ENCODE measurements at regions not wholly inside any gene's neighbourhood (a gene's known extent, or its start where the extent isn't known, plus 50 kb on each side); places are given as distances from the start of the nearest gene placed in this dataset.

DNA sequence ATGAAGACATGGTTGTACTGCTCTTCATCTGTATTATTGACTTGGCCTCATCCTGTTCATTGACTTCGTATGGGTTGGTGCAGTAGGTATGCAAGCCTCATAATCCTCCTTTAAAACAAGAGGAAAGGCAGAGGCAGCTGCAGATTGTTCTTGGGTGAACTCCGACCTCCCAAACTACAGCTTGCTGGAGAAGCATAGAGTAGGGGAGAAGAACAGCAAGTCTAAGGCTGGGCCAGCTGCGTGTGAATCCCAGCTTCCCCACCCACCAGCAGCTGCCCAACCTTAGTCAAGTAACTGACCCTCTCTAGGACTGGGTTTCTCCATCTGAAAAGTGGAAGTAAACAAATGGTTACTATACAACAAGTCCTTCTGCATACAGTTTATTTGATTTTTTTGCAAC lies 114.5 kb upstream of the WWC1 start:
- no peak for DNase-seq

DNA sequence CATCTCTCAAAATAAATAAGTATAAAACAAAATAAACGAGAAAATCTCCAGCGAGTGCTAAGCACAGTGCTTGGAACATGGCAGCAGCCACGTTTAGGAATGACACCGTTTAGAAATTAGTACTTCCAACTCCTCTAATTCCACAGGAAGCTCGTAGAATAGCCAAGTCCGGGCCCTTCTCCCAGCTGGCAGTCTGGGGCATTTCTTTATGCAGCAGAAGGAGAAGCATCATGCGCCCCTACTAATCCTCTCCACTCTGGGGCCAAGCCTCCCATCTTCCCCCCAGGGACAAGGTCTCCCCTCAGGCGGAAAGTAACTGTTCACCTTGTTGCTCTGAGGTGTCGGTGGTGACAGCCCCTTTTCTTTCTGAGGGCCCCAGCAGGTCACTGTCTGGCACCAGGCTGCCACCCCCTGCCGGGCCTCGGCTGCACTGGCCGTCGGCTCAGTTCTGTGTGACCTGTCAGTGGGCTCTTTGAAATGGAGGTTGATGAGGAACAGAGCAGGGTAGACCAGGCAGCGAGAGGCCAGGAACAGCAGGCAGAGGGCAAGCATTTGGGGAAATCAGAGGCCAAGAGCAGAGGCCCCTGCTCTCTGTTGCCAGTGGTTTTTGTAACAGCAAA lies 113.5 kb upstream of the WWC1 start:
- no peak for DNase-seq

GRCh38 chr5:168179192-168179593 lies 112.3 kb upstream of the WWC1 start:
- DNase-seq: no peak

DNA sequence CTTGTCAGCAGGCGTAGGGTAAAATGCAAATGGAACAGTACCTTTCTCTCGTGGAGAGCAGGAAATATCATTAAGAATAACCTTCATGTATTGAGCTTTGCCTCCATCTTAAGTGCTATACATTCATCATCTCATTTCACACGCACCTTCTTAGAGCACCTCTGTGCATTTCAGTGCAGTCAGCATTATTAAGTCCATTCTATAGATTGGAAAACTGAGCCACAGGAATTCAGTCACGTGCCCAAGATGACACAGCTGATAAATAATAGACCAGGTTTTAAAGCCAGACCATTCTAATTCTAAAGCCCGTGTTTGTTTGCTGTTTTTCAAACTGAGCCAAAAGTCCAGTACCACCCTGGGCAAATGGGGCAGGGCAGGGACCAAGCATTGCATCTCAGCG lies 109.2 kb upstream of the WWC1 start:
- no peak for DNase-seq

- no peak for DNase-seq
These were observed 107.3 kb upstream of the WWC1 start for GRCh38 chr5:168184103-168184502.

DNA sequence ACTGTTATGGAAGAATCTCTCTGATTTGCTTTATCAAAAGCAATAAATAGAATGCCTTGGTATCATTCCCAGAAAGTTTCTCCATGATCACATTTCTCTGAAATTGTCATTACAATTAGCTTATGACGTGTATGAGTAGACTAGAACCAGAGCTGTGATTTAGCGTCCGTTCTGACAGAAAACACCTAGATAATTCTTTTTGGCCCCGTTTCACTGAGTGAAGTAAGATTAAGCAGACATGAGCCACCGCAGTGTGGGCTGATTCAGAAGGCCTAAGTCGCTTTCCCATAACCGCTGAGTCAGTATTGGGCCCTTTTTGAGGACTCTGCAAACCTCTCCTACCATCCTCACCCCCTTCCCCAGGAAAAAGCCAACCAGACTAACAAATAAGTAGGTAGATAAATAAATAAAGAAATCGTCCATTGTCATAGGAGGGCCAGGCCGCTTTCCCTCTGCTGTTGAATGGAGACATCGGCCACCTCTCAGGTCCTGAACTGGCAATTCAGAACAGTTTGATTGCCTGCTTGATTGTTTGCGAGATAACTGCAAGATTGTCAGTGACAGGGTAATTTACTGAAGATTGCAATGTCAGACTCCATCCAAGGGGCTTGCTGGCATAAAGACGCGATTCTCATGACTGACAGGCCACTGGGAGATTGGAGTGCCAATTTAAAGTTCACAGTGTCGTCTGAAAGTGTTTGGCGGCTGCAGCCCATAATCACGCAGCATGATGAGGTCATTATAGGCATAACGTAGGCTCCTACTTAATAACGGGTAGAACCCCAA lies 105.0 kb upstream of the WWC1 start:
- no peak for DNase-seq

GRCh38 chr5:168187614-168188013 lies 103.8 kb upstream of the WWC1 start:
- no peak for DNase-seq

GRCh38 chr5:168188182-168188581 lies 103.3 kb upstream of the WWC1 start:
- no peak for DNase-seq

GRCh38 chr5:168192120-168192519 lies 99.3 kb upstream of the WWC1 start:
- no peak for DNase-seq

GRCh38 chr5:168193493-168194250 lies 97.8 kb upstream of the WWC1 start:
- DNase-seq: no peak

GRCh38 chr5:168195110-168195509 lies 96.3 kb upstream of the WWC1 start:
- no peak for DNase-seq

DNA sequence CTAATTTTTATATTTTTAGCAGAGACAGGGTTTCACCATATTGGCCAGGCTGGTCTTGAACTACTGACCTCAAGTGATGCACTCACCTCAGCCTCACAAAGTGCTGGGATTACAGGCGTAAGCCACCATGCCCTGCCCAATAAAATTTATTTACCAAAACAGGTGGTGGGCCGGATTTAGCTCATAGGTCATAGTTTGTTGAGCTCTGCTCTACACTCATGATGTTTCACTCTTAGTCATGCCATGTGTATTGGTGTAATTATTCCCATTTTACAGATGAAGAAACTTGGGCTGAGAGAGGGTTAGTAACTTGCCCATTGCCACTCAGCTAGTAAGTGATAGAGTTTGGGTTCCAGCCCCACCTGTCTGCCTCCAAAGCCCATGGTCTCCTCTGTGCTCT lies 93.1 kb upstream of the WWC1 start:
- DNase-seq: no peak

DNA sequence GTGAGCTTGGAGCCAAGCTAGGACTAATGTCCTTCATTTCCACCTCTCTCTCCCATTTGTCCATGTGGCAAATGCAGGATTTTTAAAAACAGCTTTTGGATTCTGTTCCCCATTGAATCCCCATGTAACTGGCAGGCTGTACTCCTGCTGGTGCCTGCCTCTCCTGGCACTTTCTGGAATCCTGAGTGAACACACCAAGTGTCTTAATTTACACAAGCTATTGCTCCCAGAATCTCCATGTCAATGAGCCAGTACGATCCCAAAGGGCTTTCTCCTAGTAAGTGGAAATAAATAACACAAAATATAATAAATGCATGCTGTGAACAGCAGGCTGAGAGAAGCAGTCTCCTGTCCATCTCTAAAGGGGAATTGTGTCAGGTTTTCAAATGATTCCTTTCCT lies 88.4 kb upstream of the WWC1 start:
- DNase-seq: peak in 1 of 3 donors; percentile 12

DNA sequence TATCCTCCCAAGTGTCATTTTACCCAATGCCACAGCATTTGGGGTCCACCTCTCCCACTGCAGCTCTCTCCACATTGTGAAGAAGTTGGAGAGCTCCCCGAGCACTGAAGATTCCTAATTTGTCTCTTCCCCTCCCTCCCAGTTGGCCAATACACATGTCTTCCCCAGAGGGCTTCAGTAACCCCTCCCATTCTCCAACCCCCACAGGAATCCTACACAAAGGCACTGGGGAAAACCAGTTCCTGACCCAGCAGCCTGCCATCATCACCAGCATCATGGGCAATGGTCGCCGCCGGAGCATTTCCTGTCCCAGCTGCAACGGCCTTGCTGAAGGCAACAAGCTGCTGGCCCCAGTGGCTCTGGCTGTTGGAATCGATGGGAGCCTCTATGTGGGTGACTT lies 87.3 kb upstream of the WWC1 start:
- no peak for DNase-seq

DNA sequence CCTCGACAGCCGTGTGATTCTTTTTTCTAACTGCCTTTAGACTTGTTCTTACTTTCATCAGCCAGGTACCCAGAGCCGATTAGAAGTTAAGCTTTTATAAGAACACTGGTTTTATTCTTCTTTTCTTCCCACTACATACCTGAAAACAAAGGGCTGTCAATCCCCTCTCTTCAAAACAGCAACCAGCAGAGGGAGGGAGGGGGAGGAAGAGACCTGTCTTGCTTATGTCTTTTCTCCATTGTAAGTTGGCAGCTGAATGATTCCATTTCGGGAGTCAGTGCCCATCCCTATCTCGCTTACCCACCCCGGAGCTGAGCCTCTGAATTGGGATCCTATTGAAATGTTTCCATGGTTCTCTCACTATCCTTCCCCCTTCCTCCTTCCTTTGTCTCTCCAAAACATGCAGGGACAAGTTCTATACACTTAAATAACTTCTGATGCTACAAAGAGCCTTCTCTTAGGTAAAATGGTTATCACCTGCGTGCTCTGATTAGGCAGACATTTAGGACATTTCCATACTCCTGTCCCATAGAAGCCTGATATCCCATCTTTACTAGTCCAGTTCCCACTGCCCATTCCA lies 83.9 kb upstream of the WWC1 start:
- no peak for DNase-seq

DNA sequence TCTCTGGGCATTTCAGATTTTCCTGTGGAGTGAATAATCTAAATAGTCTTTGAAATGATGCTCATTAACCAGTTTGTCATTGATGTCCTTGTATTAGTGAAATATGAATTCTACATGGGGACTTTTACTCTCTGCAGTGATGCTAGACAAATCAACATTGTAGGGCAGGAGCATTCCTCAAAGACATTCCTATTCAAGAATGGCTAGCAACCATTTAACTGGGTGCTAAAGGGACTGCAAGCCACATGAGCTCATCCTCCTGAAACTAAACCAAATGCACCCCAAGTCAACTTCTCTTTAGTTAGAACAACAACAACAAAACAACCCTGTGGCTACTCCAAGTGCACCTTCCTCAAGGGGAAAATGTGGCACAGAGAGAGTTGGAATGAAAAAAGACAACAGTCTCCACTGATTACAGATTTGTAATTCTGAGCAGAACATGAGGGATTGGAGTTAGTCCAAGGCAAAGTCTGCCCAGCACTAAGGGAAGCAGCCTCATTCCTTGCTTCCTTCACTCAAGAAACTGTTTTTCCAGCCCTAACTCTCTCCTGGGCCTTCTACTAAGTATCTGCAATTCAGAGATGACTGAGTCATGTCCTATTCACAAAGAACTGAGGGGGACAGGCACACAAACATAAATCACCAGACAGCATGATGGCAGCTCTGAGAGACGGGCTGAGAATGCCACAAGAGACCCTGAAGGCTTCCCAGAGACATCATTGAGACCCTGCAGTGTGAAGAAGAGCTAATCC lies 82.0 kb upstream of the WWC1 start:
- DNase-seq: no peak

DNA sequence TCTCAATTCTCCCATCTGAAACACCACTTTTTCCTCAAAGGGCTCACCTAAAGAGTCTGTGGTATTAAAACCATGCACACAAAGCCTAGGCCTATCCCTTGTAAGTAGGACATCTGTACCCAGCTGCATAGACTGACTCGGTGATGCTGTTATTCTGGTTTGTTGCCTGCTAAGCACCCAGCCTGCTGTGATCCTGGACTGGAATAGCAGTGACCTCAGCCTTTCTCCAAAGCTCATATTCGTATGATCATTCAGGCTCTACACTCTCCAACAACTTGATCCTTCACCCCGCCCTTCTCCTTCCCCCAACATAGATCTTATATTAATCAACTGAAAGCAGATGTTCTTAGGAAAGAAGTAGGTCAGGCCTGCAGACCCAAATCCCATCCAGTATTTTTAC lies 81.4 kb upstream of the WWC1 start:
- peak in 2 of 3 donors; percentile 24 to 48 for DNase-seq

GRCh38 chr5:168211245-168211644 lies 80.2 kb upstream of the WWC1 start:
- no peak for DNase-seq

- DNase-seq: no peak
These were observed 79.5 kb upstream of the WWC1 start for GRCh38 chr5:168211936-168212335.

DNA sequence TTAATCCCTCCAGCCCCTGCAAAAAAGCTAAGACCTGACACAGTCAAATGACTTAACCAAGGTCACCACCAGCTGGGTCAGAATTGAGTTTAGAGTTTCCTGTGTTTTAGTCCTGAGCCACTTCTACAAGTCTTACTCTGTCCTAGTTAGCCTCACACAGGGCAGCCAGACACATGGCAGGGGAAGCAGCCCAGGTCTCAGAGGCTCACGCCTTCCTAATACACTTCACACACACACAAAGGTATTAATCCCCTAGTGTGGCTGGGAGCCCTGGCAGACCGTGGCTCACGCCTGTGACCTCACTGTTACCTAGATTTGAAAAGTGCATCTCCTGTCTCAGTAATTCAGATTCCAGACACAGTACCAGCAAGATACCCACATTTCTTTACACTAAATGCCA lies 77.4 kb upstream of the WWC1 start:
- no peak for DNase-seq

- no peak for DNase-seq
These were observed 76.6 kb upstream of the WWC1 start for GRCh38 chr5:168214886-168215285.

DNA sequence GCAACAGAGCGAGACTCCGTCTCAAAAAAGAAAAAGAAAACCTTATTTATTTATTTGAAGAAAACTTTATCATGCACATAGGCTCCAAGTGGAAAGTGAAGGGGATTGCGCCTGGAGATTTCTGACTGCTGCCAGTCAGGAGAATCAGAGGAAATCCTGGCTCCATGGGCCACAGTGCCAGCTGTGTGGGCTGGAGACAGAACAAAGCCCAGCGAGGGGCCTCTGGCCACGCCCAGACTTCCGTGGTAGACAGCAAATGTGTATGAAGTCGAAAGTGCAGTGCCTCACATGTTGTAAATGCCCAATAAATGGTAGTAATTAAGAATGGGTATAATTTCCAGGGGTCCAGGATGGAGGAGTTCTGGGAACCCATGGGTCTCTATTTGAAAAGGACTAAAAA lies 75.8 kb upstream of the WWC1 start:
- DNase-seq: no peak

Data from muscle of back (tissue), 3 donors.